ENCODE measurements at regions not wholly inside any gene's neighbourhood (a gene's known extent, or its start where the extent isn't known, plus 50 kb on each side); places are given as distances from the start of the nearest gene placed in this dataset.

- TF ChIP-seq CTCF (IDR thresholded peaks at IDR 0.05) (no peak), EP300 (IDR thresholded peaks at IDR 0.05) (no peak), POLR2A (IDR thresholded peaks at IDR 0.05) (no peak)
Measured at GRCh38 chr2:121037480-121037879, 247.5 kb downstream of the TFCP2L1 start.

Measured in ovary (tissue), 3 donors.